DMS53 treated with DMSO at 0.1 percent for 48 hours (cell line): ENCODE measurements at regions not wholly inside any gene's neighbourhood (a gene's known extent, or its start where the extent isn't known, plus 50 kb on each side); places are given as distances from the start of the nearest gene placed in this dataset.

Experiments used
- DNase-seq: peaks from one replicate; lab custom pipeline; 2025; ENCODE audit not compliant: unreplicated experiment; lab: John Stamatoyannopoulos, UW

- DNase-seq = no peak
Observed at GRCh38 chr12:95607642-95608041, 56.4 kb upstream of the USP44 start.

GRCh38 chr12:95605875-95606274, 54.6 kb upstream of the USP44 start:
- no peak for DNase-seq

GRCh38 chr12:95605087-95605486, 53.8 kb upstream of the USP44 start:
- peak; percentile 38 for DNase-seq

GRCh38 chr12:95603351-95604145, 52.3 kb upstream of the USP44 start:
- no peak for DNase-seq

DNA sequence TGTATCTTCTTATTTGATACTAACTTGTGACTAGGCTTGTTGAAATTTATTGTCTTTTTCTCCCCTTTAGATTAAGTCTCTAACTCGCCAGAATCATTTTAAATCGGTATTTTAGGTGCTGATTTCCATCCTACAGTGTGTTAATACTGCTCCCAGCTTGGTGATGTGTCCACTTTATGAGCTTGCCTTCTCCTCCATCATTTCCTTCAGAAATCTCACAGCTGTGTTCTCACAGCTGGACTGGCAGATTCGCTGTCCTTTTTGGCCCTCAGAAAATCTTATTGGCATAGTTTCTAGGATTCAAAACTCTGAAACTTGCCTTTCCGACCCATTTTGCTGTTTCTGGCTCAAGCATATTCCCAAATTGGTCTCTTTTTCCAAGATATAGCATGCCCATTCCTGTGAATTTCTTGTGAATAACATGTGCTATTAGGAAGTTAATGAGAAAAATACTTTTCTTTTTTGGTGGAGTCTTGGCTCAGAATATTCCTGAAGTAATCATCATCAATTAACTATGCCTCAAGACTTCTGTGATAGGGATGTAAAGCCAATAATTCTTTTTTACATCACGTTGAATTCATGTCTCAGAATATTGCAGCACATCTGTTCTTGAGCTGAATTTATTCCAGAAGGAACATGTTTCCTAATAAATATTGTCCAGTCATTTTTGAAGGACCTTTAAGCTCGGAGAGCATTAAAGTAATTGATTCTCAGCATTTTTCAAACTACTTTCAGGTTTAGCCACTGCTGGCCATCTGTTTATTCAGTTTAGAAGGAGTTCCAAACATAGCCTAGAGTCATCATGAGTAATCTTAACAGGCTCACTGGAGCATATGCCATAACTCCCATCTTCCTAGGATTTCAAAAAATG, 50.0 kb upstream of the USP44 start:
- no peak for DNase-seq
